ENCODE measurements at regions not wholly inside any gene's neighbourhood (a gene's known extent, or its start where the extent isn't known, plus 50 kb on each side); places are given as distances from the start of the nearest gene placed in this dataset.

DNA sequence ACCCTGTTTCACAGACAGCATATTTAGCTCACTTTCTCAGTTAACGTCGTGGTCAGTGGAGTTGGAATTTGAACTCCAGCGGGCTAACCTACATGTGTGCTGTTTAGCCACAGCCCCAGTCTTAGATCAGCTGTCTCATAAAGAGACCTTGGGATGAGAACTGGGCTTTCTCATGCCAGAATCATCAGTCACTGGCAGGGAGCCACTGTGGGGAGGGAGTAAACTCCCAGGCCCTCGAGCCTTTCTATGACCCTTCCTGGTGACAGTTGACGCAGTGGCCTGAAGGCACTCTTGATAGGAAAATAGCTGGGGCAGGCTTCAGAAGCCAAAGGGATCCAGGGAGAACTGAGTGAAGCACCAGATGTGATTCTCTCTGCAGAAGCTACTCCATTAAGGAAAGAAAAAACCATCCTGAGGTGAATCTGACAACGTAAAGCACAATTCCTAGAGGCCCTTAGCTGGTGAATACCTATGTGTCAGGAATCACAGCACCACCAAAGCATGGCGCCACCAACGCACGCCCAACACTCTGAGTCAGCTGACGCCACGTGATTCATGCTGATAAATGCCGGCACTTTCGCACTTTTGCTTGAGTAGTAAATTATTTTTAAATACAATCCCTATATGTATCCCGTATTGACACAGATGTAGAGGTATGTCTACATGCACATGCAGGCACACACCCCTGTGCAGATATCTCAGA, 279.6 kb upstream of the TMEM132C start:
- H3K27me3 ChIP-seq (ENCODE audit: control insufficient read depth in 2 of 2, insufficient read depth in 2 of 2, low read length in 2 of 2): no peaks in the 10 kb centered on the region
- no peaks in the 10 kb centered on the region for H3K4me1 ChIP-seq (ENCODE audit: control insufficient read depth, extremely low read depth, insufficient read depth, low read length)
- TF ChIP-seq FOS (IDR thresholded peaks at IDR 0.05; ENCODE audit: borderline replicate concordance, insufficient read depth, low read length): no peak
- TF ChIP-seq JUN (IDR thresholded peaks at IDR 0.05; ENCODE audit: borderline replicate concordance, insufficient read depth, insufficient read length, low read depth): no peak
- TF ChIP-seq, protein P1, sequence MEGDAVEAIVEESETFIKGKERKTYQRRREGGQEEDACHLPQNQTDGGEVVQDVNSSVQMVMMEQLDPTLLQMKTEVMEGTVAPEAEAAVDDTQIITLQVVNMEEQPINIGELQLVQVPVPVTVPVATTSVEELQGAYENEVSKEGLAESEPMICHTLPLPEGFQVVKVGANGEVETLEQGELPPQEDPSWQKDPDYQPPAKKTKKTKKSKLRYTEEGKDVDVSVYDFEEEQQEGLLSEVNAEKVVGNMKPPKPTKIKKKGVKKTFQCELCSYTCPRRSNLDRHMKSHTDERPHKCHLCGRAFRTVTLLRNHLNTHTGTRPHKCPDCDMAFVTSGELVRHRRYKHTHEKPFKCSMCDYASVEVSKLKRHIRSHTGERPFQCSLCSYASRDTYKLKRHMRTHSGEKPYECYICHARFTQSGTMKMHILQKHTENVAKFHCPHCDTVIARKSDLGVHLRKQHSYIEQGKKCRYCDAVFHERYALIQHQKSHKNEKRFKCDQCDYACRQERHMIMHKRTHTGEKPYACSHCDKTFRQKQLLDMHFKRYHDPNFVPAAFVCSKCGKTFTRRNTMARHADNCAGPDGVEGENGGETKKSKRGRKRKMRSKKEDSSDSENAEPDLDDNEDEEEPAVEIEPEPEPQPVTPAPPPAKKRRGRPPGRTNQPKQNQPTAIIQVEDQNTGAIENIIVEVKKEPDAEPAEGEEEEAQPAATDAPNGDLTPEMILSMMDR (IDR thresholded peaks at IDR 0.05; ENCODE audit: extremely low read depth in 1 of 2, insufficient read depth in 1 of 2, low read depth in 1 of 2, low read length in 2 of 2): no peak
- TF ChIP-seq, protein P2, sequence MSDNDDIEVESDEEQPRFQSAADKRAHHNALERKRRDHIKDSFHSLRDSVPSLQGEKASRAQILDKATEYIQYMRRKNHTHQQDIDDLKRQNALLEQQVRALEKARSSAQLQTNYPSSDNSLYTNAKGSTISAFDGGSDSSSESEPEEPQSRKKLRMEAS (IDR thresholded peaks at IDR 0.05; ENCODE audit: insufficient read depth, insufficient read length): no peak
- TF ChIP-seq EZH2 (IDR thresholded peaks at IDR 0.05; ENCODE audit: borderline replicate concordance, low read depth, low read length, severe bottlenecking): no peak
- TF ChIP-seq MYC (IDR thresholded peaks at IDR 0.05; ENCODE audit: low read depth, low read length): no peak
- no peak for TF ChIP-seq POLR2A (IDR thresholded peaks at IDR 0.05; ENCODE audit: low read depth, low read length)
- TF ChIP-seq GATA2 (IDR thresholded peaks at IDR 0.05; ENCODE audit: insufficient read depth, insufficient read length, low read depth, low read length): no peak
- TF ChIP-seq POLR2AphosphoS5 (IDR thresholded peaks at IDR 0.05; ENCODE audit: insufficient read depth, low read depth, low read length): no peak
- no peak for FAIRE-seq
- BruUV-seq (replicated peaks): no TSS peak
- no peak overlapping the region for H3K9ac ChIP-seq (replicated peaks; ENCODE audit: extremely low read depth, insufficient read depth, low read length)
- DNase-seq (ENCODE audit: low read depth, low spot score): no peak
- no peaks in the 10 kb centered on the region for H3K36me3 ChIP-seq (ENCODE audit: control insufficient read depth in 2 of 2, extremely low read depth in 1 of 2, insufficient read depth in 2 of 2, low read length in 2 of 2)
- H3K9me3 ChIP-seq (replicated peaks; ENCODE audit: control insufficient read depth, insufficient read depth, low read length): peaks cover 10% of the 10 kb centered on the region
- intact Hi-C loops (cut with micrococcal nuclease): no loop called here
- H3K9me1 ChIP-seq (replicated peaks; ENCODE audit: control insufficient read depth, extremely low read depth, insufficient read depth, low read length): no peaks in the 10 kb centered on the region
- no peak overlapping the region for H3K4me3 ChIP-seq (replicated peaks in 1 of 3; ENCODE audit: insufficient read depth in 1 of 3, low read depth in 1 of 3, low read length in 3 of 3)
- POLR2A ChIA-PET: no interaction called here
- no peaks in the 10 kb centered on the region for H4K20me1 ChIP-seq (replicated peaks; ENCODE audit: control insufficient read depth, extremely low read depth, insufficient read depth, low read length)
- no peak overlapping the region for H2AFZ ChIP-seq (ENCODE audit: low read depth, low read length)
- H3K27ac ChIP-seq (ENCODE audit: insufficient read depth, low read depth, low read length): no peak overlapping the region
- CTCF ChIA-PET: no interaction called here
- no peaks in the 10 kb centered on the region for H3K79me2 ChIP-seq (ENCODE audit: control insufficient read depth, insufficient read depth, low read length)
- no peak overlapping the region for H3K4me2 ChIP-seq (ENCODE audit: insufficient read depth, low read length)
- dilution Hi-C loops (cut with MboI; ENCODE audit: extremely low pct_ligation_motif_present, low sequenced_read_pairs): no loop called here

All from endothelial cell of umbilical vein (primary cell).